Muscle of leg (tissue), 3 donors: ENCODE measurements at regions not wholly inside any gene's neighbourhood (a gene's known extent, or its start where the extent isn't known, plus 50 kb on each side); places are given as distances from the start of the nearest gene placed in this dataset.
"Not testable (repeated sequence)": the region's sequence is repeated elsewhere in the genome, so short reads cannot be mapped to it uniquely, and the experiment has no call there.

Experiments used
- DNase-seq: peaks from one replicate; pipeline ENCODE4 v3.0.0; 2013
- H3K27ac ChIP-seq: one replicate; pipeline ENCODE4 v1.5.1; 2013; ENCODE audit warnings: mild to moderate bottlenecking, low read length, control low read depth
- H3K27me3 ChIP-seq: one replicate; pipeline ENCODE4 v1.6.1; 2013; ENCODE audit warnings: low read length; ENCODE audit not compliant: control insufficient read depth, insufficient read depth
- H3K36me3 ChIP-seq: one replicate; pipeline ENCODE4 v1.6.1; 2013; ENCODE audit warnings: low read length; ENCODE audit not compliant: control insufficient read depth, insufficient read depth
- H3K4me1 ChIP-seq: one replicate; pipeline ENCODE4 v1.6.1; 2013; ENCODE audit warnings: low read length; ENCODE audit not compliant: control insufficient read depth, insufficient read depth
- H3K4me3 ChIP-seq: one replicate; pipeline ENCODE4 v1.5.1; 2013; ENCODE audit warnings: low read length, control low read depth
- H3K9me3 ChIP-seq: replicated peaks from 2 replicates; pipeline ENCODE4 v1.6.1; 2013; ENCODE audit warnings: low read depth, low read length; ENCODE audit not compliant: control insufficient read depth
- WGBS: methylation state at CpG from one replicate; pipeline ENCODE4 v1.1.5; 2013; ENCODE audit warnings: missing lambda C conversion rate; ENCODE audit not compliant: insufficient coverage; 5-methylcytosine and 5-hydroxymethylcytosine counted together

DNA sequence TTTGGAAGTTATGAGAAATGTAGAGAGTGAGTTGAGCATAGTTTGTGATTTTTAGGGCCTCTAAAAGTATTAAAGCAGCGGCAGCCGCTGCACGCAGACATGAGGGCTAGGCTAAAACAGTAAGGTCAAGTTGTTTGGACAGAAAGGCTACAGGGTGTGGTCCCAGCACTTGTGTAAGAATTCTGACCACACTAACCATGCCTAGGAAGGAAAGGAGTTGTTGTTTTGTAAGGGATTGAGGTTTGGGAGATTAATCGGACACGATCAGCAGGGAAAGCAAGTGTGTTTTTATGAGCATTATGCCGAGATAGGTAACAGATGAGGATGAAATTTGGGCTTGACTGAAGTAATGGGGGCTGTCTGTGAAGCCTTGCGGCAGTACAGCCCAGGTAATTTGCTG, 117.9 kb downstream of the ADAMTS15 start:
- not testable (repeated sequence) for H3K27ac ChIP-seq, H3K9me3 ChIP-seq, DNase-seq, H3K4me3 ChIP-seq, H3K27me3 ChIP-seq, H3K36me3 ChIP-seq, H3K4me1 ChIP-seq
- 88% methylated on average over 6 of the region's 7 CpGs for WGBS

DNA sequence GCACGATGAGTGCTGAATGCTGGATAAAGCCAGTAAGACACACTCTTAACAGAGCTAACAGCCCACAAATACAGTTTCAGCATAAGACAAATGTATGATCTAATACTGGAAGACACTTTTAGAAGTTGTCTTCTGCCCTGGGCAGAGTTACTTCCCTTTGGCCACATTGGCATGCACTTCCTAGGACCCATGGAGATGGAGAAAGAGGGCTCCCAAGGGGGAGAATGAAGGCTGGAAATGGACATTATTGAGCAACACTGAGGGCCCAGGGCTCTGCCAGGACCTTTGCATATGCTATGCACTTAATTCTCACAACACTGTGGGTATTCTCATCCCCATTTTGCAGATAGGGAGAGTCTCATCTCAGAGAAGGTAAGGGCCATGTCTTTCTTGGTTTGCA, 123.1 kb downstream of the ADAMTS15 start:
- H3K36me3 ChIP-seq = no peaks in the 10 kb centered on the region
- DNase-seq = no peak

DNA sequence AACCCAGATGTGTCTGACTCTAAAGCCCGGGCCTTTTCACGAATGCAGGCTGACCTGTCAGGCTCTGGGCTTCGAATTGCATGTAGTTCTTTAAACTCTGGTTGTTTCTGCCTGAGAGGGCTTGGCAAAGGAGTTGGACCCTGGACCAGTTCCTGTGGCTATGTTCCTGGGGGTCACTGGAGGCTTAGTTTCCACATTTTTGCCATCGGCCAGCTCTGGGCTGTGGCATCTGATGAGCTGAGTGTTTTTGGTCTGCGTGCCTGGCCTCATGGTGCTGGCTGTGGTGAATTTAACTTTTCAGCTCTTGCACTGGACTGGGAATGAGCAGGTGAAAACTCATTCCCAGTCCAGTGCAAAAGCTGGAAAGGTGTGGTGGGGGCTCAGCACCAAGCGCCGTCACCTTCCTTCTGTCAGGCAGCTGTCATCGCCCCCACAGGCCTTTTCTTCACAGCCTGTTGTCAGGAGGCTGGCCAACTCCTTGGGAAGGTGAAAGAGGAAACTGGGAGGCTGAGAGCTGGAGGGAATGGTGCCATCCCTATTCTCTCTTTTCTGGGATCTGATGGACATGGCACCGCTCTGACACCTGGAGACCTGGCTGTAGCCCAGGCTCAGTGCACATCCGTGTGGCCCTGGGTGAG, 123.6 kb downstream of the ADAMTS15 start:
- H3K4me1 ChIP-seq = peaks cover 2% of the 10 kb centered on the region
- WGBS = 45% methylated on average over 7 of the region's 10 CpGs
- no peak for DNase-seq
- H3K4me3 ChIP-seq = no peak overlapping the region
- no peak overlapping the region for H3K27ac ChIP-seq
- no peaks in the 10 kb centered on the region for H3K9me3 ChIP-seq
- H3K36me3 ChIP-seq = no peaks in the 10 kb centered on the region
- no peaks in the 10 kb centered on the region for H3K27me3 ChIP-seq

More for the DNA sequence above, 123.1 kb downstream of the ADAMTS15 start:
- no peaks in the 10 kb centered on the region for H3K27me3 ChIP-seq
- H3K4me3 ChIP-seq = no peak overlapping the region
- H3K4me1 ChIP-seq = peaks cover 2% of the 10 kb centered on the region
- no CpG with 5 or more reads among the region's 1 CpG for WGBS
- H3K9me3 ChIP-seq = no peaks in the 10 kb centered on the region
- no peak overlapping the region for H3K27ac ChIP-seq

DNA sequence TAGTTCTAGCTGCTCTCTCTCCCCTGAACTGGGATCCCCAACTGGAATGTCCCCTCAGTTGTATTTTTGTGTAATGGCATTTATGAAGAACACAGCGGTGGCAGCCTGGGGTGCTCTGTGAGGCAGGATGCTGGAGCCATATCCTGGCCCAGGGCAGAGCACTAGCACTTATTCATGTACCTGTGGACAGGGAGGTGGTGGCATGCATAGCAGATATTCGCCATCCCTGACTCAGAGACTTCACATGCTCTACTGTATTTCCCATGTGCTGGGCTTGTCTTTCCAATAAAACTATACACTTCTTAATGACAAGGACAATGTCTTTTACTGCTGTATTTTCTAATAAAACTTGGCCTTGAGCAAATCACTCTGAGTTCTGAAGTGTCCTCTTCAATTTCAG, 125.3 kb downstream of the ADAMTS15 start:
- Histone ChIP-seq H3K4me1 (peaks cover 2% of the 10 kb centered on the region), H3K27ac (no peak overlapping the region), H3K4me3 (no peak overlapping the region), H3K36me3 (no peaks in the 10 kb centered on the region), H3K9me3 (no peaks in the 10 kb centered on the region), H3K27me3 (no peaks in the 10 kb centered on the region)
- DNase-seq = no peak
- 100% methylated on average over 1 of the region's 2 CpGs for WGBS

DNA sequence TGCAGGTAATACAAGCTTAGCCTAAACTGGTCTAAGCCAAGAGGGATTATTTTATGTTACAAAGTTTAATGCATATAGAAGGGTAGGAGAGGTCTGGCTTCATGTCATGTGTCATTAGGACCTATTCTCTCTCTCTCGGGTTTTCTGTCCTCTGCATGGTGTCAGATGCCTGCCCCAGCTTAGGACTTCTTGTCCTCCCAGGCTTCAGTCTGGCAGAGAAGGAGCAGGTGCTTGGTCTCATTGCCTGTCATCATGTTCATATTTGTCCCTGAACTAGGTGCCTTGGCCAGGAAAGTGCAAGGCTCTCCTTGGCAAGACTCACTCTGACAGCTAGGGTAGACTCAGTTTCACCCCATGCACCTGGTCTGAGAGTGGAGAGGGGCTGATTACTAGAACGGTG, 126.3 kb downstream of the ADAMTS15 start:
- no peaks in the 10 kb centered on the region for H3K9me3 ChIP-seq
- 50% methylated on average over 2 of the region's 2 CpGs for WGBS
- H3K4me1 ChIP-seq = peaks cover 2% of the 10 kb centered on the region
- H3K27ac ChIP-seq = no peak overlapping the region
- no peaks in the 10 kb centered on the region for H3K36me3 ChIP-seq
- no peaks in the 10 kb centered on the region for H3K27me3 ChIP-seq
- no peak overlapping the region for H3K4me3 ChIP-seq
- no peak for DNase-seq

DNA sequence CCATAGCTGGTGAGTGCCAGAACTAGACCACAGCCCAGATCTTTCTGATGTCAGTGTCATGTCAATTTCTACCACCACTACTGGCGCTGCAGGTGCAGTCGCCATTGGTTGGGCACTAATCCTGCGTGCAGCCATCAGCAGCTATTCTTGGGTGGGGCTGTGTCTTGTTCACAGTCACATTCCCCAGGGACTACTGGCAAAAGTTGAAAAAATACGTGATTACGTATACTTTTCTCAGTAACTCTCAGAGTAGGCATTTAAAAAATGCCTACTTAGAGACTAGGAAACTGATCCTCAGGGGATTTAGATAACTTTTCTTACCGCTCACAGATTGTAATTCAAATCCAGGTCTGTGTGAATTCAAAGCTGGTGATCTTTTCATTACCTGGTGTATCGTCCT, 127.7 kb downstream of the ADAMTS15 start:
- no peaks in the 10 kb centered on the region for H3K36me3 ChIP-seq
- no peaks in the 10 kb centered on the region for H3K9me3 ChIP-seq
- DNase-seq = no peak
- H3K4me1 ChIP-seq = peaks cover 5% of the 10 kb centered on the region
- WGBS = no CpG with 5 or more reads among the region's 7 CpGs
- H3K27me3 ChIP-seq = no peaks in the 10 kb centered on the region
- H3K27ac ChIP-seq = no peak overlapping the region
- no peak overlapping the region for H3K4me3 ChIP-seq

GRCh38 chr11:130578738-130579368, 130.4 kb downstream of the ADAMTS15 start:
- 74% methylated on average over 6 of the region's 8 CpGs for WGBS
- no peak for DNase-seq
- Histone ChIP-seq H3K27ac (no peak overlapping the region), H3K9me3 (no peaks in the 10 kb centered on the region), H3K4me3 (no peak overlapping the region), H3K4me1 (peaks cover 6% of the 10 kb centered on the region), H3K27me3 (no peaks in the 10 kb centered on the region), H3K36me3 (no peaks in the 10 kb centered on the region)

DNA sequence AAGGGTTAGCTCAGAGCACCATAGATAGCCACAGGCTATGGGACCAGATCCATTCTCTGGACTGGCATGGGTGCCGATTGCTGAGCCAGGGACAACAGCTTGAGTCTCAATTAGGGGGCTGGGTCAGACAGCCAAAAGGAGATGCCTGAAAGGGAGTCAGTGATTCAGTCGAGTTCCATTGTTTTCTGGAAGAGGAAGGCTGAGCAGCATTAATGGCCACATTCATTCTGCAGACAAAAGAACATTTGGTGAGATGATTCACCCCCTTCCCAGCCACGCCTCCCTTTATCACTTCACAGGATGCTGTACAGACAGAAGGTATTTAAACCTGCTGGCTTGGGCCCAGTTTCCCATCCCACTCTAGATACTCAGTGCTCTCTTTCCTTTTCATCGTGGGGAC, 131.9 kb downstream of the ADAMTS15 start:
- WGBS = 0% methylated on average over 1 of the region's 4 CpGs
- Histone ChIP-seq H3K4me3 (no peak overlapping the region), H3K9me3 (no peaks in the 10 kb centered on the region), H3K27ac (no peak overlapping the region), H3K4me1 (peaks cover 4% of the 10 kb centered on the region), H3K27me3 (no peaks in the 10 kb centered on the region), H3K36me3 (no peaks in the 10 kb centered on the region)
- DNase-seq = no peak

GRCh38 chr11:130580891-130581492, 132.5 kb downstream of the ADAMTS15 start:
- Histone ChIP-seq H3K27ac (no peak overlapping the region), H3K27me3 (no peaks in the 10 kb centered on the region), H3K4me3 (no peak overlapping the region), H3K4me1 (peaks cover 8% of the 10 kb centered on the region), H3K9me3 (no peaks in the 10 kb centered on the region), H3K36me3 (no peaks in the 10 kb centered on the region)
- no peak for DNase-seq
- no CpG with 5 or more reads among the region's 5 CpGs for WGBS

DNA sequence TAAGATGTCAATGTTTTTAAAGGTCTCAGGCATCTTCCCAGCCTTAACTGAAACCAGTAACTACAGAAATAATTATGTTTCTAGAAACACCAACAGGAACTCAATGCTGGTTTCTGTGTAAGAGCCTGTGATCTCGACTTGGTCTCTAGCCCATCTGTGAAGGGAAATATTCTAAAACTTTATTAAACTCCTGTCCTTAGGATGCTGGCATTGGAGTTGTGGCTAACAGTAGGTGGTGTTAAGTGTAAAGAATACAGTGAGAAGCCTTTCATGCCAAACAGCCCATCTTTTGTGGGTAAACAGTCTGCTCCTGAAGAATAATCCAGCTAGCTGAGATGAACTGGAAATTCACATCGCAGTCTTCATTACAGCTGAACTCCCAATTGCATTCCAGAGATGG, 133.2 kb downstream of the ADAMTS15 start:
- DNase-seq = no peak
- Histone ChIP-seq H3K4me3 (no peak overlapping the region), H3K36me3 (no peaks in the 10 kb centered on the region), H3K27me3 (no peaks in the 10 kb centered on the region), H3K9me3 (no peaks in the 10 kb centered on the region), H3K4me1 (peaks cover 8% of the 10 kb centered on the region), H3K27ac (no peak overlapping the region)
- no CpG with 5 or more reads among the region's 2 CpGs for WGBS
